Breast epithelium (tissue), 3 donors: ENCODE measurements at regions not wholly inside any gene's neighbourhood (a gene's known extent, or its start where the extent isn't known, plus 50 kb on each side); places are given as distances from the start of the nearest gene placed in this dataset.

Experiments used
- POLR2A ChIP-seq: fragments of 450-650 bp; IDR thresholded peaks from one replicate; pipeline ENCODE4 v1.6.1; 2016; ENCODE audit warnings: antibody characterized with exemption, mild to moderate bottlenecking, moderate library complexity
- TF ChIP-seq, protein P1 (sequence below), 3 donors: fragments of 450-650 bp; IDR thresholded peaks; one replicate each; pipeline ENCODE4 v1.5.1; 2016 to 2017; ENCODE audit warnings: antibody characterized with exemption in 3 of 3, mild to moderate bottlenecking in 3 of 3, moderate library complexity in 3 of 3

- no peak for TF ChIP-seq POLR2A
- TF ChIP-seq, protein P1, sequence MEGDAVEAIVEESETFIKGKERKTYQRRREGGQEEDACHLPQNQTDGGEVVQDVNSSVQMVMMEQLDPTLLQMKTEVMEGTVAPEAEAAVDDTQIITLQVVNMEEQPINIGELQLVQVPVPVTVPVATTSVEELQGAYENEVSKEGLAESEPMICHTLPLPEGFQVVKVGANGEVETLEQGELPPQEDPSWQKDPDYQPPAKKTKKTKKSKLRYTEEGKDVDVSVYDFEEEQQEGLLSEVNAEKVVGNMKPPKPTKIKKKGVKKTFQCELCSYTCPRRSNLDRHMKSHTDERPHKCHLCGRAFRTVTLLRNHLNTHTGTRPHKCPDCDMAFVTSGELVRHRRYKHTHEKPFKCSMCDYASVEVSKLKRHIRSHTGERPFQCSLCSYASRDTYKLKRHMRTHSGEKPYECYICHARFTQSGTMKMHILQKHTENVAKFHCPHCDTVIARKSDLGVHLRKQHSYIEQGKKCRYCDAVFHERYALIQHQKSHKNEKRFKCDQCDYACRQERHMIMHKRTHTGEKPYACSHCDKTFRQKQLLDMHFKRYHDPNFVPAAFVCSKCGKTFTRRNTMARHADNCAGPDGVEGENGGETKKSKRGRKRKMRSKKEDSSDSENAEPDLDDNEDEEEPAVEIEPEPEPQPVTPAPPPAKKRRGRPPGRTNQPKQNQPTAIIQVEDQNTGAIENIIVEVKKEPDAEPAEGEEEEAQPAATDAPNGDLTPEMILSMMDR (IDR thresholded peaks at IDR 0.05) = no peak
Measured at GRCh38 chr10:65846949-65847348, 1078.9 kb upstream of the LRRTM3 start.
